A549 (cell line): ENCODE measurements at regions not wholly inside any gene's neighbourhood (a gene's known extent, or its start where the extent isn't known, plus 50 kb on each side); places are given as distances from the start of the nearest gene placed in this dataset.

Experiments
- ATAC-seq, 2 experiments: fragments of 200-7000 bp in 1 of 2; fragments of >200 bp in 1 of 2; cut with Nextera tagmentation in 1 of 2; cut with Tn5 transposase in 1 of 2; 3 replicates each; pipeline versions ENCODE4 v1.8.0 to v1.9.1; 2018 to 2020; ENCODE audit warnings: mild to moderate bottlenecking in 1 of 2, moderate library complexity in 1 of 2
- CTCF ChIA-PET: fragments of 300-600 bp; sonication (Branson Sonifier 250); formaldehyde crosslinking; extraction: SDS; loops from one replicate; lab custom pipeline; 2021; ENCODE audit warnings: antibody characterized with exemption, inconsistent platforms; lab: Yijun Ruan, JAX
- POLR2A ChIA-PET: fragments of 350-600 bp; formaldehyde crosslinking; extraction: SDS; loops from one replicate; lab custom pipeline; 2021; ENCODE audit warnings: antibody characterized with exemption, inconsistent platforms; lab: Yijun Ruan, JAX
- DNase-seq, 2 experiments: peaks; one replicate each; pipeline versions ENCODE4 v3.0.0 to v3.0.0-alpha.2; 2011 to 2016; ENCODE audit warnings: low read depth in 1 of 2, low spot score in 1 of 2
- FAIRE-seq: peaks from 2 replicates; lab custom pipeline; 2011; peaks lifted over from hg19 to GRCh38; lab: Jason Lieb, UNC
- H3K27ac ChIP-seq, 2 experiments: fragments of >200 bp; sonication (Bioruptor Twin); formaldehyde crosslinking; 3 replicates each; pipeline ENCODE4 v1.5.1; 2016 to 2017
- H3K4me1 ChIP-seq: fragments of >200 bp; sonication (Bioruptor Twin); formaldehyde crosslinking; 3 replicates; pipeline ENCODE4 v1.6.1; 2016
- H3K4me2 ChIP-seq: fragments of >200 bp; sonication (Bioruptor Twin); formaldehyde crosslinking; 3 replicates; pipeline ENCODE4 v1.6.1; 2016
- H3K4me3 ChIP-seq: fragments of >200 bp; sonication (Bioruptor Twin); formaldehyde crosslinking; 3 replicates; pipeline ENCODE4 v1.5.1; 2016
- H3K9me3 ChIP-seq: fragments of >200 bp; sonication (Bioruptor Twin); formaldehyde crosslinking; 3 replicates; pipeline ENCODE4 v1.6.1; 2016
- EHMT2 ChIP-seq: fragments of 200-600 bp; sonication (generic); IDR thresholded peaks from 2 replicates; pipeline ENCODE4 v1.6.1; 2016; ENCODE audit warnings: antibody characterized with exemption, low read depth, mild to moderate bottlenecking, moderate library complexity
- ESRRA ChIP-seq: fragments of 150-350 bp; IDR thresholded peaks from 2 replicates; pipeline ENCODE4 v1.6.1; 2014; ENCODE audit warnings: mild to moderate bottlenecking, low read length, borderline replicate concordance
- FOSL2 ChIP-seq, 2 experiments: fragments of 450-650 bp in 1 of 2; fragments of >200 bp in 1 of 2; sonication (Bioruptor Twin) in 1 of 2; formaldehyde crosslinking; IDR thresholded peaks; 2 replicates each; pipeline versions ENCODE4 v1.5.0 to v1.6.1; 2016 to 2020; ENCODE audit warnings: mild to moderate bottlenecking in 1 of 2, moderate library complexity in 1 of 2
- FOXS1 ChIP-seq: fragments of 250-450 bp; sonication (Bioruptor Pico); IDR thresholded peaks from 2 replicates; pipeline ENCODE4 v1.5.0; 2020; ENCODE audit warnings: mild to moderate bottlenecking, moderate library complexity
- JUN ChIP-seq, 2 experiments: fragments of >200 bp; sonication (Bioruptor Twin); formaldehyde crosslinking; IDR thresholded peaks; 2 replicates in 1 of 2; 3 replicates in 1 of 2; pipeline ENCODE4 v1.6.1; 2016 to 2017
- JUNB ChIP-seq: fragments of >200 bp; sonication (Bioruptor Twin); formaldehyde crosslinking; IDR thresholded peaks from 2 replicates; pipeline ENCODE4 v1.6.1; 2016
- MAFK ChIP-seq: fragments of 450-650 bp; IDR thresholded peaks from 2 replicates; pipeline ENCODE4 v1.6.1; 2014; ENCODE audit not compliant: partially characterized antibody
- MAZ ChIP-seq: fragments of 150-350 bp; IDR thresholded peaks from 2 replicates; pipeline ENCODE4 v1.6.1; 2014; ENCODE audit warnings: antibody characterized with exemption, low read depth, low read length, borderline replicate concordance
- MYC ChIP-seq: IDR thresholded peaks from 2 replicates; pipeline ENCODE4 v1.6.1; 2012; ENCODE audit warnings: mild to moderate bottlenecking, inconsistent platforms, low read length, improper control_type of control experiment, borderline replicate concordance
- RAD21 ChIP-seq, 2 experiments: fragments of >200 bp in 1 of 2; sonication (Bioruptor Twin) in 1 of 2; formaldehyde crosslinking in 1 of 2; IDR thresholded peaks in 1 of 2; conservative IDR thresholded peaks in 1 of 2; 2 replicates in 1 of 2; 3 replicates in 1 of 2; pipeline ENCODE4 v1.6.1; 2012 to 2018; ENCODE audit warnings: inconsistent platforms in 1 of 2
- RFX5 ChIP-seq: fragments of 450-650 bp; IDR thresholded peaks from 2 replicates; pipeline ENCODE4 v1.7.1; 2014; ENCODE audit warnings: antibody characterized with exemption, mild to moderate bottlenecking, moderate library complexity
- TP53 ChIP-seq: fragments of 250-450 bp; sonication (Bioruptor Pico); IDR thresholded peaks from 2 replicates; pipeline ENCODE4 v1.5.0; 2021; ENCODE audit warnings: mild to moderate bottlenecking, moderate library complexity
- ZSCAN20 ChIP-seq: fragments of 250-450 bp; sonication (Bioruptor Pico); IDR thresholded peaks from 2 replicates; pipeline ENCODE4 v1.8.0; 2022; ENCODE audit warnings: mild to moderate bottlenecking, moderate library complexity
- WGBS: methylation state at CpG from one replicate; pipeline ENCODE4 v1.1.6; 2017; ENCODE audit errors: missing lambda C conversion rate; 5-methylcytosine and 5-hydroxymethylcytosine counted together
- TF ChIP-seq, protein P1 (sequence below): fragments of 150-350 bp; IDR thresholded peaks from 2 replicates; pipeline ENCODE4 v1.6.1; 2014; ENCODE audit warnings: low read depth, mild to moderate bottlenecking, low read length
- TF ChIP-seq, protein P2 (sequence below): IDR thresholded peaks from 2 replicates; pipeline ENCODE4 v1.6.1; 2012
- TF ChIP-seq, protein P3 (sequence below): fragments of >200 bp; sonication (Bioruptor Twin); formaldehyde crosslinking; IDR thresholded peaks from 3 replicates; pipeline ENCODE4 v1.6.1; 2016
- TF ChIP-seq, protein P4 (sequence below): IDR thresholded peaks from 2 replicates; pipeline ENCODE4 v1.6.1; 2012
- TF ChIP-seq, protein P5 (sequence below): fragments of >200 bp; sonication (Bioruptor Twin); formaldehyde crosslinking; IDR thresholded peaks from 3 replicates; pipeline ENCODE4 v1.5.1; 2016
- TF ChIP-seq, protein P6 (sequence below): fragments of 250-450 bp; sonication (Bioruptor Pico); IDR thresholded peaks from 2 replicates; pipeline ENCODE4 v1.5.0; 2021; ENCODE audit warnings: mild to moderate bottlenecking, moderate library complexity, borderline replicate concordance

DNA sequence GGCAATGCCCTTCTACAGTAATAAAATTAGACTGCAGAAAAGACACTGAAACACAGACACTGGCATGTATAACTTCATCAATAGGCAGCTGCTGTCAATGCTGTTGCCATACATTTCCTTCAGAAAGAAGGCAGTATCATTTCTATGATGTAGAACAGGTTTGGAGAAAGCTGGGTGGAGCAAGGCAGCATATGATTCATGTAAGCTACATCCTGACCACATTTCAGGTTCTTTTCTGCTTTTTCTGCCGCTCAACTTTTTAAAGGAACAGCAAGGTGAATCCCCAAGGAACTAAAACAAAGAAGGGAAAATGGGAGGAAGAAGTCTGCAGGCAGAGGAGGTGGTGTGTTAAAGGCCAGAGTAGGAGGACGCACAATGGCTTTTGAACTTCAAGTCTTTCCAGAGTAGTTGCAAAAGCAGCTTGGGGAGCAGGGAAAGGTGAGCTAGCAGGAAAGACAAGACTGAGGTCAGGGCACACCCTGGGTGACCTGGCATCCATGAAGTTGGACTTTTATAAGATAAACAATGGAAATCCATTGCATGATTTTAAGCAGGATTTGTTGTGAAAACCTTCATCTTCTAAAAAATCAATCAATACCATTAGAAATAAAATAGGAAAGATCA, 142.1 kb downstream of the MED10 start:
- TF ChIP-seq, protein P1, sequence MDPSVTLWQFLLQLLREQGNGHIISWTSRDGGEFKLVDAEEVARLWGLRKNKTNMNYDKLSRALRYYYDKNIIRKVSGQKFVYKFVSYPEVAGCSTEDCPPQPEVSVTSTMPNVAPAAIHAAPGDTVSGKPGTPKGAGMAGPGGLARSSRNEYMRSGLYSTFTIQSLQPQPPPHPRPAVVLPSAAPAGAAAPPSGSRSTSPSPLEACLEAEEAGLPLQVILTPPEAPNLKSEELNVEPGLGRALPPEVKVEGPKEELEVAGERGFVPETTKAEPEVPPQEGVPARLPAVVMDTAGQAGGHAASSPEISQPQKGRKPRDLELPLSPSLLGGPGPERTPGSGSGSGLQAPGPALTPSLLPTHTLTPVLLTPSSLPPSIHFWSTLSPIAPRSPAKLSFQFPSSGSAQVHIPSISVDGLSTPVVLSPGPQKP = no peak
- TF ChIP-seq, protein P2, sequence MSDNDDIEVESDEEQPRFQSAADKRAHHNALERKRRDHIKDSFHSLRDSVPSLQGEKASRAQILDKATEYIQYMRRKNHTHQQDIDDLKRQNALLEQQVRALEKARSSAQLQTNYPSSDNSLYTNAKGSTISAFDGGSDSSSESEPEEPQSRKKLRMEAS = no peak
- TF ChIP-seq, protein P3, sequence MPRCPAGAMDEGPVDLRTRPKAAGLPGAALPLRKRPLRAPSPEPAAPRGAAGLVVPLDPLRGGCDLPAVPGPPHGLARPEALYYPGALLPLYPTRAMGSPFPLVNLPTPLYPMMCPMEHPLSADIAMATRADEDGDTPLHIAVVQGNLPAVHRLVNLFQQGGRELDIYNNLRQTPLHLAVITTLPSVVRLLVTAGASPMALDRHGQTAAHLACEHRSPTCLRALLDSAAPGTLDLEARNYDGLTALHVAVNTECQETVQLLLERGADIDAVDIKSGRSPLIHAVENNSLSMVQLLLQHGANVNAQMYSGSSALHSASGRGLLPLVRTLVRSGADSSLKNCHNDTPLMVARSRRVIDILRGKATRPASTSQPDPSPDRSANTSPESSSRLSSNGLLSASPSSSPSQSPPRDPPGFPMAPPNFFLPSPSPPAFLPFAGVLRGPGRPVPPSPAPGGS = no peak
- TF ChIP-seq ESRRA (no peak), FOSL2 (IDR thresholded peaks at IDR 0.05) (no peak), FOSL2 (CRISPR knock-in tag; IDR thresholded peaks at IDR 0.05) (no peak), MYC (no peak), RAD21 (conservative IDR thresholded peaks at IDR 0.05 in 1 of 2, IDR thresholded peaks at IDR 0.05 in 1 of 2) (no peak), JUNB (no peak)
- TF ChIP-seq, protein P4, sequence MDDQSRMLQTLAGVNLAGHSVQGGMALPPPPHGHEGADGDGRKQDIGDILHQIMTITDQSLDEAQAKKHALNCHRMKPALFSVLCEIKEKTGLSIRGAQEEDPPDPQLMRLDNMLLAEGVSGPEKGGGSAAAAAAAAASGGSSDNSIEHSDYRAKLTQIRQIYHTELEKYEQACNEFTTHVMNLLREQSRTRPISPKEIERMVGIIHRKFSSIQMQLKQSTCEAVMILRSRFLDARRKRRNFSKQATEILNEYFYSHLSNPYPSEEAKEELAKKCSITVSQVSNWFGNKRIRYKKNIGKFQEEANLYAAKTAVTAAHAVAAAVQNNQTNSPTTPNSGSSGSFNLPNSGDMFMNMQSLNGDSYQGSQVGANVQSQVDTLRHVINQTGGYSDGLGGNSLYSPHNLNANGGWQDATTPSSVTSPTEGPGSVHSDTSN = no peak
- TF ChIP-seq, protein P5, sequence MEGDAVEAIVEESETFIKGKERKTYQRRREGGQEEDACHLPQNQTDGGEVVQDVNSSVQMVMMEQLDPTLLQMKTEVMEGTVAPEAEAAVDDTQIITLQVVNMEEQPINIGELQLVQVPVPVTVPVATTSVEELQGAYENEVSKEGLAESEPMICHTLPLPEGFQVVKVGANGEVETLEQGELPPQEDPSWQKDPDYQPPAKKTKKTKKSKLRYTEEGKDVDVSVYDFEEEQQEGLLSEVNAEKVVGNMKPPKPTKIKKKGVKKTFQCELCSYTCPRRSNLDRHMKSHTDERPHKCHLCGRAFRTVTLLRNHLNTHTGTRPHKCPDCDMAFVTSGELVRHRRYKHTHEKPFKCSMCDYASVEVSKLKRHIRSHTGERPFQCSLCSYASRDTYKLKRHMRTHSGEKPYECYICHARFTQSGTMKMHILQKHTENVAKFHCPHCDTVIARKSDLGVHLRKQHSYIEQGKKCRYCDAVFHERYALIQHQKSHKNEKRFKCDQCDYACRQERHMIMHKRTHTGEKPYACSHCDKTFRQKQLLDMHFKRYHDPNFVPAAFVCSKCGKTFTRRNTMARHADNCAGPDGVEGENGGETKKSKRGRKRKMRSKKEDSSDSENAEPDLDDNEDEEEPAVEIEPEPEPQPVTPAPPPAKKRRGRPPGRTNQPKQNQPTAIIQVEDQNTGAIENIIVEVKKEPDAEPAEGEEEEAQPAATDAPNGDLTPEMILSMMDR = no peak
- H3K4me1 ChIP-seq = no peaks in the 10 kb centered on the region
- no peak overlapping the region for H3K4me3 ChIP-seq
- no peak for ATAC-seq
- CTCF ChIA-PET = interaction anchor here (0.6 to 1.8 kb wide), 2 partner anchors 10 to 328 kb away, joined by 3 read pairs; no protein-coding TSS in a partner anchor
- peaks cover 4% of the 10 kb centered on the region; the same call in 1 of the 3 replicates for H3K9me3 ChIP-seq
- H3K27ac ChIP-seq = no peak overlapping the region
- 56% methylated on average over 2 of the region's 2 CpGs for WGBS
- no peak for FAIRE-seq
- POLR2A ChIA-PET = no interaction called here
- H3K4me2 ChIP-seq = no peak overlapping the region
- DNase-seq = no peak

DNA sequence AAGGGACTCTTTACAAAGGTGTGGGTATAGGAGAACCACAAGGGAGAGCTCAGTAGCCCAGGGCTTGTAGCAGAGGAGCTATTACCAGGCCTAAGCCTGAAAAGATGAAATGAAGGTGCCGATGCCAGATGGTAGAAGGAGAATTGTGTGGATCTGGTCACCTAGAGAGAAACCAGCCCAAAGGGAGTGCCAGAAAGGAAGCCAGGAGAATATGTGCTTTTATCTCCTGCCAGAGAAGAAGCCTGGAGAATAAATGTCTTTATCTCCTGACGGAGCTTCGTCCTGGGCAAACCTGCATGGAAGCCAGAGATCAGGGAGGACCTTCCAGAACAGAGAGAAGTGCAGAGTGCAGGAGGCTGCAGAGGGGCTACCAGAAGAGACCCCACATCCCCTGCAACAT, 142.6 kb downstream of the MED10 start:
- Histone ChIP-seq H3K27ac (no peak overlapping the region), H3K9me3 (peaks cover 4% of the 10 kb centered on the region; the same call in 1 of the 3 replicates), H3K4me3 (no peak overlapping the region), H3K4me1 (no peaks in the 10 kb centered on the region), H3K4me2 (no peak overlapping the region)
- ATAC-seq = no peak
- WGBS = 76% methylated on average over 3 of the region's 3 CpGs
- POLR2A ChIA-PET = no interaction called here
- FAIRE-seq = no peak
- no peak for TF ChIP-seq MAFK
- TF ChIP-seq, protein P6, sequence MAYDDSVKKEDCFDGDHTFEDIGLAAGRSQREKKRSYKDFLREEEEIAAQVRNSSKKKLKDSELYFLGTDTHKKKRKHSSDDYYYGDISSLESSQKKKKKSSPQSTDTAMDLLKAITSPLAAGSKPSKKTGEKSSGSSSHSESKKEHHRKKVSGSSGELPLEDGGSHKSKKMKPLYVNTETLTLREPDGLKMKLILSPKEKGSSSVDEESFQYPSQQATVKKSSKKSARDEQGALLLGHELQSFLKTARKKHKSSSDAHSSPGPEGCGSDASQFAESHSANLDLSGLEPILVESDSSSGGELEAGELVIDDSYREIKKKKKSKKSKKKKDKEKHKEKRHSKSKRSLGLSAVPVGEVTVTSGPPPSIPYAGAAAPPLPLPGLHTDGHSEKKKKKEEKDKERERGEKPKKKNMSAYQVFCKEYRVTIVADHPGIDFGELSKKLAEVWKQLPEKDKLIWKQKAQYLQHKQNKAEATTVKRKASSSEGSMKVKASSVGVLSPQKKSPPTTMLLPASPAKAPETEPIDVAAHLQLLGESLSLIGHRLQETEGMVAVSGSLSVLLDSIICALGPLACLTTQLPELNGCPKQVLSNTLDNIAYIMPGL (CRISPR knock-in tag) = no peak
- TF ChIP-seq JUN (IDR thresholded peaks at IDR 0.05) = no peak
- TF ChIP-seq ZSCAN20 = no peak
- no peak for TF ChIP-seq EHMT2
- TF ChIP-seq TP53 (CRISPR knock-in tag) = no peak
- no peak for TF ChIP-seq RFX5
- TF ChIP-seq FOXS1 (CRISPR knock-in tag) = no peak
- no peak for TF ChIP-seq MAZ
- CTCF ChIA-PET = interaction anchor here (0.6 to 1.8 kb wide), 2 partner anchors 9 to 327 kb away, joined by 3 read pairs; no protein-coding TSS in a partner anchor
- no peak for DNase-seq
